Vagina (tissue), 2 donors: ENCODE measurements at regions not wholly inside any gene's neighbourhood (a gene's known extent, or its start where the extent isn't known, plus 50 kb on each side); places are given as distances from the start of the nearest gene placed in this dataset.

Source experiments
- CTCF ChIP-seq, 3 experiments: fragments of 450-650 bp in 2 of 3; fragments of 200-600 bp in 1 of 3; sonication (generic) in 1 of 3; IDR thresholded peaks; one replicate each; pipeline ENCODE4 v1.5.1; 2017 to 2019; ENCODE audit warnings: antibody characterized with exemption in 3 of 3, mild to moderate bottlenecking in 2 of 3, moderate library complexity in 2 of 3
- POLR2A ChIP-seq, 2 donors: fragments of 450-650 bp; IDR thresholded peaks; one replicate each; pipeline ENCODE4 v1.6.1; 2017; ENCODE audit warnings: antibody characterized with exemption in 2 of 2, mild to moderate bottlenecking in 2 of 2, moderate library complexity in 2 of 2

- TF ChIP-seq CTCF (IDR thresholded peaks at IDR 0.05) (no peak), POLR2A (IDR thresholded peaks at IDR 0.05) (no peak)
Observed at GRCh38 chr20:18906046-18906445, 92.5 kb downstream of the SCP2D1 start.
